NCI-H2107 (cell line): ENCODE measurements at regions not wholly inside any gene's neighbourhood (a gene's known extent, or its start where the extent isn't known, plus 50 kb on each side); places are given as distances from the start of the nearest gene placed in this dataset.
"Not testable (repeated sequence)": the region's sequence is repeated elsewhere in the genome, so short reads cannot be mapped to it uniquely, and the experiment has no call there.

ENCODE experiments used
- DNase-seq: peaks from one replicate; lab custom pipeline; 2025; lab: John Stamatoyannopoulos, UW

GRCh38 chr1:166698771-166699170 lies 140.5 kb upstream of the POGK start:
- no peak for DNase-seq

GRCh38 chr1:166699613-166700012 lies 139.7 kb upstream of the POGK start:
- DNase-seq: no peak

GRCh38 chr1:166700696-166701095 lies 138.6 kb upstream of the POGK start:
- no peak for DNase-seq

- no peak for DNase-seq
Measured at GRCh38 chr1:166701603-166702100, 137.6 kb upstream of the POGK start.

- DNase-seq: no peak
Measured at GRCh38 chr1:166703141-166703540, 136.1 kb upstream of the POGK start.

- no peak for DNase-seq
Measured at GRCh38 chr1:166703726-166704462, 135.4 kb upstream of the POGK start.

- no peak for DNase-seq
Measured at GRCh38 chr1:166705376-166706289, 133.6 kb upstream of the POGK start.

GRCh38 chr1:166716620-166717019 lies 122.7 kb upstream of the POGK start:
- DNase-seq: no peak

- no peak for DNase-seq
Measured at GRCh38 chr1:166721145-166721544, 118.1 kb upstream of the POGK start.

- DNase-seq: no peak
Measured at GRCh38 chr1:166730299-166730888, 108.9 kb upstream of the POGK start.

GRCh38 chr1:166738140-166738539 lies 101.1 kb upstream of the POGK start:
- DNase-seq: no peak

GRCh38 chr1:166738873-166739272 lies 100.4 kb upstream of the POGK start:
- DNase-seq: no peak

- no peak for DNase-seq
Measured at GRCh38 chr1:166740668-166741276, 98.5 kb upstream of the POGK start.

- DNase-seq: no peak
Measured at GRCh38 chr1:166763318-166763717, 76.0 kb upstream of the POGK start.

GRCh38 chr1:166766942-166767341 lies 72.3 kb upstream of the POGK start:
- no peak for DNase-seq

- DNase-seq: not testable (repeated sequence)
Measured at GRCh38 chr1:166784646-166785045, 54.6 kb upstream of the POGK start.

- DNase-seq: no peak
Measured at GRCh38 chr1:166785987-166786386, 53.3 kb upstream of the POGK start.

- no peak for DNase-seq
Measured at GRCh38 chr1:166789286-166789685, 50.0 kb upstream of the POGK start.
